ENCODE measurements at regions not wholly inside any gene's neighbourhood (a gene's known extent, or its start where the extent isn't known, plus 50 kb on each side); places are given as distances from the start of the nearest gene placed in this dataset.

DNA sequence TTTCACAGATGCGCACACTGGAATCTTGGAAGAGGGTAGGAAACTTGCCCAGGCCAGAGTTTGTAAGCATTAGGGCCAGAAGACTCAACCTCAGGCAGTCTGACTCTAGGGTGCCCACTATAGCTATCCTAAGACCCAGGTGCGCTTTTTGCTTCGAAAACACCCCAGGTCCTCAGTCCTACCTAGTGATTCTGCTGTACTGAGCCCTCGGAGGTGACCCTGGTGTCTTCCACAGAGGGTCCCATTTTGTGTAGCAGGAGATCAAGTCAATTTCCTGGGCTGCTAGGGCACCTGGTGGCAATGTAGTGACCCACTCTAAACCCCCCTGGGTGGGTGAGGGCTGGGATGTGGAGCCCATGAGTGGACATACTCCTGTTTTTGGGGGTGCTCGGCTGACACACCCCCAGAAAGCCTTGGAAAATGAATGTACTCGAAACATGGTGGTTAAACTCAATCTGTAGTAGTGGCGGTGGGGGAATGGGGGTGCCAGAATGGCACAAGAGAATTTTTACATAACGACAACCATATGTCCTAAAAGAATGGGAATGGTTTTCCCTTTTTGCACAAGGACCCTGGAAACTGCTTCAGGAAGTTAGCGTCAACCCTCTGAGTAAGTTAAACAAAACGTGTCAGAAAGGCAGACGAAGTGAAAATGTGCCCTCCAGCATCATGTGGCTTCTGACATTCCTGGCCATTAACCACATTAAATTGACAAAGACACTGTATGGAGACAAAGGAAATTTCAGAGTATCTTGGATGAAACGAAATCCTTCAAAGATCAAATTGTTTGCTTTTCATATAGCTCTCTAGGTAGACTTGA is 218.0 kb upstream of the COPS8 start:
- FAIRE-seq (no peak), DNase-seq (ENCODE audit: insufficient read length, low spot score) (no peak)
- TF ChIP-seq POLR2A (IDR thresholded peaks at IDR 0.05; ENCODE audit: low read depth, low read length): no peak

DNA sequence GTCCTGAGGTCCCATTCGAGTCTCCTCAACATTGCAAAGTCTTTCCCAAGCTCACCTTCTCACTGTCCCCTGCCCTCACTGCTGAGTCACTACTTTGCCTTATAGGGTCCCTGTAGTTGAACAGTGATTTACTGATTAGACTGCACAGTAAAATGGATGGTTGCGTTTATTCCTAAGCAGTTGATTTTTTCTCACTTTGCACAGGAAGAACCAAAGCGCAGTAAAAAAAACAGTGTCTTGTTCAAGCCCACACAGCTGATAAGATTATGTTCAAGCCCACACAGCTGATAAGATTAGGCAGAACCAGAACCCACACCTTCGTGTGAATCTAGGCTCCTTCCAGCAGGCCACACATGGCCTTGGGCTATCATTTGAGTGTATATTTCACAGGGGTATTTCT is 215.3 kb upstream of the COPS8 start:
- DNase-seq (ENCODE audit: insufficient read length, low spot score) (no peak), FAIRE-seq (no peak)
- TF ChIP-seq POLR2A (IDR thresholded peaks at IDR 0.05; ENCODE audit: low read depth, low read length): no peak

DNA sequence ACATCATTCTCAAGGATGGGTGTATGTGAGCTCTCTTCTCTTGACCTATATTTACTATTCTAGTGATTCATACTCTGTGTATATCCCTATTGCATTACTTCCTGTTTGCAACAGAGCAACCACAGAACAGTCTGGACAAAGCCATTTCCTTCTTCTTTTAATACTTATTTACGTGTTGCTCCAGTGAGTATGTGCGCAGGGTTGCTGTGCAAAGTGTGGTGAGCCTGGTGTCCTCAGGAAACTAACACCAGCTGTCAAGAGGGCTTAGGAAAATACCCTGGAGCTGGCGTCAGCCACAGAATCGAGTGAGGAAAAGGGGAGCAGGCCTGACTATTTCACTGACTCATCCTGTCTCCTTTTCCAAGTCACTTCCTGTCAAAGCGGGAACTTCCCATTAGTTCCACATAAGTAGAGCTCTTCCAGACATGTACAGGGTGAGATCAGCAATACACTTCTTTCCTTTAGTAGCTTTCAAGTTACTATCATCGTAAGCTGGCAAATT is 214.1 kb upstream of the COPS8 start:
- FAIRE-seq: peak; percentile 94
- no peak for TF ChIP-seq POLR2A (IDR thresholded peaks at IDR 0.05; ENCODE audit: low read depth, low read length)

DNA sequence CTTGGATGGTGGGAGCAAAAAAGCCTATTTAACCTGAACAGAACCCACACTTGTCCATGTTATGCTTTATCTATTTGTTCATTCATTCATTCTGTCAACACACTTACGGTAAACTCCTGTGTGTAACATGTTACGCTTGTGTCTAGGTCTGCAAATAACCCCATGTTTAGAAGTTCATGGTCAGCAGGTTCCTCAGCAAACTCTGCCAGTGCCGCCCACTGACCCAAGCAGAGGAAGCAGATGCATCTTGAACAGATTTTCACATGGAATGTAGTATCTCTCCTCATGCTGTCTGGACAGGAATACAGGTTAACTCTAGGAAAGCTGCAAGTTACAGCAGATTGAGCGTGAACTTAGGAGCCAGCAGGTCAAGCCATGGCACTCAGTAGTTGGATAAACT is 213.7 kb upstream of the COPS8 start:
- no peak for TF ChIP-seq POLR2A (IDR thresholded peaks at IDR 0.05; ENCODE audit: low read depth, low read length)
- DNase-seq (ENCODE audit: insufficient read length, low spot score) (no peak), FAIRE-seq (no peak)

More for the DNA sequence above, 214.1 kb upstream of the COPS8 start:
- DNase-seq (ENCODE audit: insufficient read length, low spot score): peak; percentile 70

DNA sequence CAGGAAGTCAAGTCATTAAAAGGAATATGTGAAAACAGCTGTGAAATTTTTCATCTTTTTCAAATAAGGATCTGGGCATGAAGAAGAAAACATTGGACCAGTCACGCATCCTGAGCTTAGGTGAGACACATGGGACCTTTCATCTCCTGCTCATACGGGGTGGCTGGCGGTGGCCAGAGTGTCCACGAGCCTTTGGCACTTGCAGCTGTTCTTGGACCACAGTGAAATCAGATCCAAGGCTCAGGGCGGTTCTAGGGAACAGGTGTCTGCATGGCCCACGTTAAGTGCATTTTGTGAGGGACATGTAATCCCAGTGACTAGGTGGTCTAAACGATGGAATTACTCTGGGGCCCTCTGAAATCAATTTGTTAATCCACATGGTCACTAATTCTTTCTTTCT is 212.7 kb upstream of the COPS8 start:
- no peak for DNase-seq (ENCODE audit: insufficient read length, low spot score)
- FAIRE-seq: no peak
- no peak for TF ChIP-seq POLR2A (IDR thresholded peaks at IDR 0.05; ENCODE audit: low read depth, low read length)

DNA sequence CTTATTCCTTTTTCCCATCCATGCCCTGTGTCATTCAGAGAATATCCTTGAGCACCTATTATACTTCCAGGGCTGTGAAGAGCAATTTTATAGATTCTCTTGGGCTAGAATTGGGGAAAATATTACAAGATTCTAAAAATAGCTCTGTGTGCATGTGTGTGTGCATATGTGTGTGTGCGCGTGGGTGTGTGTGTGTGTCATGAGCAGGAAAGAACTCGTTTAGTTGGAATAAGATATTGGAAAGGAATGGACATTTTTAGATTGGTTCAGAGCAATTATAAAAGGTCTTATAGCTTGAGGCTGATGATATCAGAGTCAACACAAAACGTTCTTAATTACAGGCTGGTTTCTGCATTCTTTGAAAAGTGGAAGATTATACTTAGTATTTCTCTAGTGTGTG is 212.1 kb upstream of the COPS8 start:
- DNase-seq (ENCODE audit: insufficient read length, low spot score) (no peak), FAIRE-seq (no peak)
- no peak for TF ChIP-seq POLR2A (IDR thresholded peaks at IDR 0.05; ENCODE audit: low read depth, low read length)

DNA sequence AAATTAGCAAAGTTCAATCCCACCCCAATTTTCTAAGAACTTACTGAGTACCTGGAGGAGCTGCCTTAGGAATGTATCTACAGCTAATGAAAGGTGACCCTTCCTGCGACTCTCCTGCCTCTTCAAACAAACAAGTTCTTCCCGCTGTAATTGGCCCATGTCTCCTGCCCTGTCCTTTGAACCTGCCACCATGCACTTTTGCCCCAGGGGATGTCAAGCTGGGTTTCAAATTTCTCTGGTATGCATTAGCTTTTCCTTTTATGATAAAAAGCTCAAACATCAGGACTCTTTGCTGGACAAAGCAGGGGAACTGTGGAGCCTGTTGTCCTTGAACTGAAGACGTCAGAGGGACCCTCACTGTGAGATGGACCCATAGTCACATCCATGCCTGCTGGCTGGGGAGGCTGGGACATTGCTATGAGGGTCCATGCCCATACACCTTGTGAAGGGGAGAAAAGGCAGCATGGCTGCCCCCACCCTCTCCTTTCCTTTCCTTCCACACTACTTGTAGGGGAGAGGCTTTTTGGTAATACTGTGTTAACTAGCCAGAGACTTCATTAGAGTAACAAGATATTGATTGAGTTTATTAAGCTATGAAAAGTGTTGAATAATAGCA is 210.7 kb upstream of the COPS8 start:
- DNase-seq (ENCODE audit: insufficient read length, low spot score) (no peak), FAIRE-seq (no peak)
- TF ChIP-seq POLR2A (IDR thresholded peaks at IDR 0.05; ENCODE audit: low read depth, low read length): no peak

DNA sequence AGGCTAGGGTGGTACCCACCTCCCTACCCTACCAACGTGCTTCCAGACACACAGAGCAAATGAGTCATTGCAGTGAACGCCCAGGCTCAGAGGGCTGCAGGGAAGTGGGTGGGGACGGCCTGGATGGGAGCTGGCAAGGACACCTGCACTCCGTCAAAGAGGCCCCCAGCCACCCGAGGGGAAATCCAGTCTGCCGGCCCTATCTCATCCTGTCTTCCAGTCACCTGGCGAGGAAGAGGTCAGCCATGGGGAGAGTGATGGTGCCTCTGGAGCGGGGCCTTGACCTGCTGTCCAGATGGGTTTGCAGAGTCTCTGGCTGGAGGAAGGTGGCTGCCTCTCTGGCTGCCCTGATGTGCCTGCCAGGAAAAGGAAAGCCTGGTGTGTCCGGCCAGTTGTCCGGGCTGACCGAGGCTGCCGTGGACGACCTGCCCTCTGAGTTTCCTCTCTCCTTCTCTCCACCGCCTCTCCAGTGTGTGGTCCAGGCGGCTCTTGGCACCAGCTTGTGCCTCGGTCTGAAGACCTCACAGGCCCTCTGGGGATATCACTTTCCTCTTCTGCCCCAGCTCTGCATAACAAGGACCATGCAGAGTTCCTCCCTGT is 209.7 kb upstream of the COPS8 start:
- TF ChIP-seq POLR2A (IDR thresholded peaks at IDR 0.05; ENCODE audit: low read depth, low read length): no peak
- FAIRE-seq: peak; percentile 92
- DNase-seq (ENCODE audit: insufficient read length, low spot score): peak; percentile 53

DNA sequence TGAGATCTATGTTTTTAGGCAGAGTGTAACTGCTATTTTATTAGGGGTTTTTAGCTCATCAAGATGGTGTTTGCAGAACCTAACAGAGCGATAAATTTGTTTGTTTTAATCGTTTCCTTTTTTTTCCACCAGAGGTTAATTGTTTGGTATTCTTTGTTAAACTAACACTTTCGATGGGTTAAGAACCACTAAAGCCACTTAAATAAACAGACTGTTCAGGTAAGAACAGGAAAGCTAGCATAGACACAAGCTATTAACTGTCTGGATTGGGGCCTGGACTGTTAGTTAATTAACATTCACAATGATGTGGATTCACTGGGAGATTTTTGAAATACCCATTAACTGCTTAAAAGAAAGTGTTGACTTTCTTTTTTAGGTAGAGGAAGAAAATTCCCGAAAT is 209.0 kb upstream of the COPS8 start:
- no peak for TF ChIP-seq POLR2A (IDR thresholded peaks at IDR 0.05; ENCODE audit: low read depth, low read length)
- FAIRE-seq (no peak), DNase-seq (ENCODE audit: insufficient read length, low spot score) (no peak)

DNA sequence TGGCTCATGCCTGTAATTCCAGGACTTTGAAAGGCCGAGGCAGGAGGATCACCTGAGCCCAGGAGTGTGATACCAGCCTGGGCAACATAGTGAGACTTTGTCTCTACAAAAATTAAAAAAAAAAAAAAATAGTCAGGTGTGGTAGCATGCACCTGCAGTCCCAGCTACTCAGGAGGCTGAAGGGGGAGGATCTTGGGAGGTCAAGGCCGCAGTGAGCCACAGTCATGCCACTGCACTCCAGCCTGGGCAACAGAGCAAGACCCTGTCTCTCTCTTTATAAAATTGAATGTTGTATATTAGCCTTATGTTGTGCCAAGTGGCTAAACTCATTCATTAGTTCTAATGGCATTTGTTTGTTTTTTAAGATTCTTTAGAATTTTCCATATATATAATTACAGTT is 207.7 kb upstream of the COPS8 start:
- DNase-seq (ENCODE audit: insufficient read length, low spot score) (no peak), FAIRE-seq (no peak)
- TF ChIP-seq POLR2A (IDR thresholded peaks at IDR 0.05; ENCODE audit: low read depth, low read length): no peak

DNA sequence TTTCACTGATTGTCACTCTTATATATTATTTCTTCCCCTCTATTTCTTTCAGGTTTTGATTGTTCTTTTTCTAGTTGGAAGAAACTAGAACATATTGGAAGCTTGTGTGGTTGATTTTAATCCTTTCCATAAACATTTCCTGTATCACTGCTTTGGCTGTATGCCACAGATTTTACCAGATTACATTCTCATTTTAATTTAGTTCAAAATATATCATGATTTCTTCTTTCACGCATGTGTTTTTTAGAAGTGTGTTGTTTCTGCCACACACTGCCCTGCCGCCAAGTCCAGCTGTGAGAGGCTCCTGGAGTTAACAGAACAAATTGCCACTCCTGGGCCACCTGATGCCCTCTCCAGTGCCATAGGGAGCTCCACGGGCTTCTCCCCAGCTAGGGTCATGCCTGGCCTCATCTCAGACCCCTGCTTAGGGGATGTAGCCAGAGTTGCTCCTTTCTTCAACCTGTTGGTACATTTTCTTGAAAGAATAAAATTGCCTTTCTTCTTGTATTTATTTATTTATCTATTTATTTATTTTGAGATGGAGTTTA is 206.2 kb upstream of the COPS8 start:
- FAIRE-seq (no peak), DNase-seq (ENCODE audit: insufficient read length, low spot score) (no peak)
- no peak for TF ChIP-seq POLR2A (IDR thresholded peaks at IDR 0.05; ENCODE audit: low read depth, low read length)

DNA sequence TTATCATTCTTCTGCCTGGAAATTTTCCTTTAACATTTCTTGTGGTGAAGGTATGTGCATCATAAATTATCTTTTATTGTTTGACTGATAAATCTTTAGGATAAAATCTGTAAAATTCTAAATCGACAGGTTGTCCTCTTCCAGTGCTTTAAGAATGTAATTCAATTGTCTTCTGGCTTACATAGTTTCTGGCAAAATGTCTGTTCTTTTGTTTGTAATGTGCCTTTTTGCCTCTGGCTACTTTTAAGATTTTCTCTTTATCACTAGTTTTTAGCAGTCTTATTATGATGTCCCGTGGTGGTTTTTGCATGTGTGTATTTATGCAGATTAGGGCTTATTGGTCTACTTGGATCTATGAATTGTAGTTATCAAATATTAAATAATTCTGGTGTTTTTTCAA is 203.6 kb upstream of the COPS8 start:
- FAIRE-seq (no peak), DNase-seq (ENCODE audit: insufficient read length, low spot score) (no peak)
- TF ChIP-seq POLR2A (IDR thresholded peaks at IDR 0.05; ENCODE audit: low read depth, low read length): no peak

DNA sequence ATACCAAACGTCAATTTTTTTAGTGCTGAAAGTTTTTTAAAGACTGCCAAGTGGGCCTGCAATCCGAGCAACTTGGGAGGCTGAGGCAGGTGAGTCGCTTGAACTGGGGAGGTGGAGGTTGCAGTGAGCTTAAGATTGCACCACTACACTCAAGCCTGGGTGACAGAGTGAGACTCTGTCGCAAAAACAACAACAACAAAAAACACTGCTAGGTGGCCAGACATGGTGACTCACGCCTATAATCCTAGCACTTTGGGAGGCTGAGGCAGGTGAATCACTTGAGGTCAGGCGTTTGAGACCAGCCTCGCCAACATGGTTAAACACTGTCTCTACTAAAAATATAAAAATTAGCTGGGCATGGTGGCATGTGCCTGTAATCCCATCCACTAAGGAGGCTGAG is 202.8 kb upstream of the COPS8 start:
- no peak for TF ChIP-seq POLR2A (IDR thresholded peaks at IDR 0.05; ENCODE audit: low read depth, low read length)
- FAIRE-seq (no peak), DNase-seq (ENCODE audit: insufficient read length, low spot score) (no peak)

DNA sequence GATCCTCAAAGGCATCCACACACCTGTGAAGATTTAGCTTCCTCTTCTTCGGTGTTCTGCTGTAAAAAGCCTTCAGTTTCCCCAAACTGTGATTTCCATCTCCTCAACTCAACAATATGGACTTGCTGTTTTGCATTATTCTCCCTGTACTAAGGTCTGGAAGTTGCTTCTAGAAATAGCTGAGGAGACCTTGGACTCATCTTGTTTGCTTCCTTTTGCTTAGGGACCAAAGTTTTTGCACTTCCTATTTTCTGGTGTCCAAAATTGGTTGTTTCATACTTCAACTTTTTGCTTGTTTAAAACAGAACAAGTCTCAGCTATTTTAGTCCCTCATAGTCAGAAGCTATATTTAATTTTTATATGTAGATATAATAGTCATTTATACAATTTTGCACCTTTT is 201.9 kb upstream of the COPS8 start:
- FAIRE-seq: no peak
- no peak for TF ChIP-seq POLR2A (IDR thresholded peaks at IDR 0.05; ENCODE audit: low read depth, low read length)

More for the DNA sequence above, 201.9 kb upstream of the COPS8 start:
- DNase-seq (ENCODE audit: insufficient read length, low spot score): no peak
